Endothelial cell (in vitro differentiated cells): ENCODE measurements at regions not wholly inside any gene's neighbourhood (a gene's known extent, or its start where the extent isn't known, plus 50 kb on each side); places are given as distances from the start of the nearest gene placed in this dataset.

Experiments
- DNase-seq: peaks from one replicate; pipeline ENCODE4 v3.0.0; 2021; ENCODE audit warnings: low spot score
- H3K27ac Mint-ChIP-seq: one replicate; pipeline ENCODE4 v1.8.0; 2021; ENCODE audit warnings: mixed read lengths, inconsistent platforms; ENCODE audit not compliant: unreplicated experiment
- H3K27me3 Mint-ChIP-seq: one replicate; pipeline ENCODE4 v1.8.0; 2021; ENCODE audit warnings: mild to moderate bottlenecking, moderate library complexity, mixed read lengths, inconsistent platforms; ENCODE audit not compliant: unreplicated experiment
- H3K36me3 Mint-ChIP-seq: one replicate; pipeline ENCODE4 v1.8.0; 2021; ENCODE audit warnings: mild to moderate bottlenecking, low read depth, mixed read lengths, inconsistent platforms; ENCODE audit not compliant: unreplicated experiment
- H3K4me1 Mint-ChIP-seq: one replicate; pipeline ENCODE4 v1.8.0; 2021; ENCODE audit warnings: mild to moderate bottlenecking, mixed read lengths, inconsistent platforms; ENCODE audit not compliant: unreplicated experiment
- H3K4me3 Mint-ChIP-seq: one replicate; pipeline ENCODE4 v1.8.0; 2021; ENCODE audit warnings: mild to moderate bottlenecking, mixed read lengths, inconsistent platforms; ENCODE audit not compliant: unreplicated experiment
- H3K9me3 Mint-ChIP-seq: one replicate; pipeline ENCODE4 v1.8.0; 2021; ENCODE audit warnings: mixed read lengths, inconsistent platforms; ENCODE audit not compliant: unreplicated experiment
- CTCF ChIP-seq: fragments of 200-600 bp; sonication (generic); IDR thresholded peaks from one replicate; pipeline ENCODE4 v1.5.0; 2021; ENCODE audit warnings: antibody characterized with exemption; ENCODE audit not compliant: unreplicated experiment

- Mint-ChIP-seq H3K36me3 (no peaks in the 10 kb centered on the region), H3K9me3 (no peaks in the 10 kb centered on the region), H3K27ac (no peak overlapping the region), H3K4me3 (no peak overlapping the region), H3K4me1 (no peaks in the 10 kb centered on the region), H3K27me3 (no peaks in the 10 kb centered on the region)
- no peak for TF ChIP-seq CTCF
- DNase-seq: no peak
Measured at GRCh38 chr6:1257778-1258177, 54.1 kb upstream of the FOXQ1 start.

GRCh38 chr6:1256435-1257008, 55.4 kb upstream of the FOXQ1 start:
- Mint-ChIP-seq H3K27me3 (no peaks in the 10 kb centered on the region), H3K36me3 (no peaks in the 10 kb centered on the region), H3K4me1 (peaks cover 3% of the 10 kb centered on the region), H3K27ac (no peak overlapping the region), H3K9me3 (no peaks in the 10 kb centered on the region), H3K4me3 (no peak overlapping the region)
- TF ChIP-seq CTCF: no peak
- no peak for DNase-seq

- H3K27ac Mint-ChIP-seq: no peak overlapping the region
- no peak for TF ChIP-seq CTCF
- H3K27me3 Mint-ChIP-seq: no peaks in the 10 kb centered on the region
- DNase-seq: no peak
- H3K4me1 Mint-ChIP-seq: peaks cover 5% of the 10 kb centered on the region
- H3K36me3 Mint-ChIP-seq: no peaks in the 10 kb centered on the region
- no peak overlapping the region for H3K4me3 Mint-ChIP-seq
- no peaks in the 10 kb centered on the region for H3K9me3 Mint-ChIP-seq
Measured at GRCh38 chr6:1255636-1256365, 56.1 kb upstream of the FOXQ1 start.

- Mint-ChIP-seq H3K4me1 (peaks cover 9% of the 10 kb centered on the region), H3K4me3 (no peak overlapping the region), H3K27me3 (no peaks in the 10 kb centered on the region), H3K36me3 (no peaks in the 10 kb centered on the region), H3K27ac (no peak overlapping the region), H3K9me3 (no peaks in the 10 kb centered on the region)
- DNase-seq: no peak
- no peak for TF ChIP-seq CTCF
Measured at GRCh38 chr6:1254326-1254725, 57.6 kb upstream of the FOXQ1 start.

GRCh38 chr6:1253816-1254215, 58.1 kb upstream of the FOXQ1 start:
- H3K27ac Mint-ChIP-seq: no peak overlapping the region
- no peaks in the 10 kb centered on the region for H3K27me3 Mint-ChIP-seq
- H3K4me3 Mint-ChIP-seq: no peak overlapping the region
- H3K36me3 Mint-ChIP-seq: no peaks in the 10 kb centered on the region
- H3K4me1 Mint-ChIP-seq: peaks cover 9% of the 10 kb centered on the region
- no peak for DNase-seq
- TF ChIP-seq CTCF: no peak
- no peaks in the 10 kb centered on the region for H3K9me3 Mint-ChIP-seq
